NT2/D1 (cell line): ENCODE measurements at regions not wholly inside any gene's neighbourhood (a gene's known extent, or its start where the extent isn't known, plus 50 kb on each side); places are given as distances from the start of the nearest gene placed in this dataset.

Experiments used
- DNase-seq: peaks from one replicate; pipeline ENCODE4 v3.0.0-alpha.2; 2011; ENCODE audit warnings: low read depth, low spot score
- H3K27me3 ChIP-seq: 2 replicates; pipeline ENCODE4 v1.6.0; 2011; ENCODE audit warnings: mild to moderate bottlenecking; ENCODE audit not compliant: insufficient read length, insufficient read depth
- H3K36me3 ChIP-seq: 2 replicates; pipeline ENCODE4 v1.6.1; 2011; ENCODE audit warnings: mild to moderate bottlenecking, low read length, mixed read lengths; ENCODE audit not compliant: insufficient read depth, insufficient read length
- H3K4me1 ChIP-seq: 2 replicates; pipeline ENCODE4 v1.5.1; 2011; ENCODE audit not compliant: insufficient read depth, insufficient read length
- H3K4me3 ChIP-seq: 2 replicates; pipeline ENCODE4 v1.5.1; 2011; ENCODE audit warnings: low read depth; ENCODE audit not compliant: insufficient read length
- H3K9ac ChIP-seq: 2 replicates; pipeline ENCODE4 v1.6.0; 2011; ENCODE audit warnings: low read depth; ENCODE audit not compliant: insufficient read length
- H3K9me3 ChIP-seq: 2 replicates; pipeline ENCODE4 v1.5.1; 2011; ENCODE audit warnings: mild to moderate bottlenecking, low read length; ENCODE audit not compliant: insufficient read depth
- SUZ12 ChIP-seq: IDR thresholded peaks from 2 replicates; pipeline ENCODE4 v1.6.1; 2011; ENCODE audit not compliant: insufficient read length, insufficient read depth; ENCODE audit errors: extremely low read depth
- YY1 ChIP-seq: IDR thresholded peaks from 2 replicates; pipeline ENCODE4 v1.6.1; 2011; ENCODE audit not compliant: insufficient read length, insufficient read depth
- ZNF274 ChIP-seq: IDR thresholded peaks from 2 replicates; pipeline ENCODE4 v1.6.1; 2011; ENCODE audit warnings: mild to moderate bottlenecking, low read depth, low read length

DNA sequence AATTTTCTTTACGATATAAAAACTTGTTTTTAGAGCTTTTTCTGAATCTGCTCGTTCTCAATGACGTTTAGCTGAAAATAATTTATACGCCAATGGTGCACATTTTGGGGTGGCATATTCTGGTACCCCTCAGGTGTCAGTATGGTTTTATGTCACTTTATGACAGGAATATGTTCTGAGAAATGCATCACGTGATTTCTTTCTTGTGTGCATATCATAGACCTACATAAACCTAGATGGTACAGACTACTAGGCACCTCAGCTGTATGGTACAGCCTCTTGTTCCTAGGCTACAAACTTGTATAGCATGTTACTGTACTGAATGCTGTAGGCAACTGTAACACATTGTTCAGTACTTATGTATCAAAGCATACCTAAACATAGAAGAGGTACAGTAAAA is 68.2 kb downstream of the TMEM17 start:
- Histone ChIP-seq H3K9me3 (no peaks in the 10 kb centered on the region), H3K4me3 (no peak overlapping the region), H3K9ac (no peak overlapping the region), H3K27me3 (no peaks in the 10 kb centered on the region), H3K4me1 (no peaks in the 10 kb centered on the region), H3K36me3 (no peaks in the 10 kb centered on the region)
- no peak for DNase-seq
- TF ChIP-seq SUZ12 (no peak), YY1 (no peak), ZNF274 (no peak)

DNA sequence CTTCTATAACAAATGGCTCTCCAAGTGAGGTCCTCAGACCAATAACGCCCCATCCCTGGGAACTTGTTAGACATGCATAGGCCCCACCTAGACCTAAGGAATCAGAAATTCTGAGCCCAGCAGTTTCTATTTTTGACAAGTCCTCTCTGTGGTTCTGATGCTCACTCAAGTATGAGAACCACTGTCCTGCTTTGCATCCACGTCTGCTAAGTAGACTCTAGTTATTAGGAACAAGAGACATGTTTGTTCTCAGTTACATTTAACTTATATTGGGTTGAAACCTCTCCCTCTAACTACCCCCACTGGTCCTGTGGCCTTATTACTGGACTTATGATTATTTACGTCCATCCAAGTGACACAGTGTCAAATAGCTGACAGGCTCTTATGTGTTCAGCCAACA is 70.3 kb downstream of the TMEM17 start:
- H3K9me3 ChIP-seq, result no peaks in the 10 kb centered on the region
- no peaks in the 10 kb centered on the region for H3K4me1 ChIP-seq
- TF ChIP-seq ZNF274 (no peak), SUZ12 (no peak), YY1 (no peak)
- H3K27me3 ChIP-seq, result no peaks in the 10 kb centered on the region
- no peak for DNase-seq
- H3K9ac ChIP-seq, result no peak overlapping the region
- no peak overlapping the region for H3K4me3 ChIP-seq
- no peaks in the 10 kb centered on the region for H3K36me3 ChIP-seq

DNA sequence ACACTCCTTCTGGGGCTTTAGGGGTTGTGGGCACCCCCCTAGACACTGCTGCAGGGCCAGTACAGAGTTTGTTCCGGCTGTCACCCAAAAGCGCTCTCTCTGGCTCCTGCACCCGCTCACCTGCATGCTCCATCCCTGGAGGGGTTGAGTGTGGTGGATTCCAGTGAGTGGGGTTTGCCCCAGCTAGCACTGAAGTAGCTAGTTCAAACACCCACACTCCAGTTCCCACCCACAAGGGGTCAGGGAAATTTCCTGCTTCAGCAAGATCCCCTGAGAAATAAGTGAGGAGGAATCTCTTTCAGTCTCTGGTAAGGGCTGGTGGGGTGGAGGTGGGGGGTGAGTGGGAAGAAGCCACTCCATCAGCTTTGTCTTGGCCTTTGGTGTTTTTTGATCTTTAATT is 73.6 kb downstream of the TMEM17 start:
- TF ChIP-seq SUZ12 (no peak), YY1 (no peak), ZNF274 (no peak)
- Histone ChIP-seq H3K4me1 (no peaks in the 10 kb centered on the region), H3K36me3 (no peaks in the 10 kb centered on the region), H3K27me3 (no peaks in the 10 kb centered on the region), H3K4me3 (no peak overlapping the region), H3K9ac (no peak overlapping the region), H3K9me3 (no peaks in the 10 kb centered on the region; the same call in 1 of the 2 replicates)
- no peak for DNase-seq

DNA sequence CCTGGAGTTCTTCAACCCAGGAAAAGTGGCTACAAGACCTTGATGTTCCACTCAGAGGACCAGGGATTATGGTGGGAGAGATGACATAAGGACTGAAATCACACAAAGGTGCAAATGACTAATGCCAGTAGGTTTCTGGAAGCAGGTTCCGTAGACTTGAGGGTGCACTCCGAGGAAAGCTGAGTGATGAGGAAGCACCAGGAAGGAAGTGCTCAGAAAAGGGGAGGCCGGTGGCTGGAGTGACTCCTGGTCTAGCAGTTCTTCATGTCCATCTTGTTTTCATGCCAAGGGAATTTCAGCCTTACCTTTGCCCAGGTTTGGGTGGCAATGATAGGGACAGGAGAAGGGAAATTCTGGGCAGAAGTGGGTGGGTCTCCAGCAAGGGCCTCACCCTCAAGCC is 74.5 kb downstream of the TMEM17 start:
- Histone ChIP-seq H3K9ac (no peak overlapping the region), H3K4me3 (no peak overlapping the region), H3K36me3 (no peaks in the 10 kb centered on the region), H3K27me3 (no peaks in the 10 kb centered on the region), H3K9me3 (no peaks in the 10 kb centered on the region; the same call in 1 of the 2 replicates), H3K4me1 (no peaks in the 10 kb centered on the region)
- TF ChIP-seq SUZ12 (no peak), ZNF274 (no peak), YY1 (no peak)
- no peak for DNase-seq

DNA sequence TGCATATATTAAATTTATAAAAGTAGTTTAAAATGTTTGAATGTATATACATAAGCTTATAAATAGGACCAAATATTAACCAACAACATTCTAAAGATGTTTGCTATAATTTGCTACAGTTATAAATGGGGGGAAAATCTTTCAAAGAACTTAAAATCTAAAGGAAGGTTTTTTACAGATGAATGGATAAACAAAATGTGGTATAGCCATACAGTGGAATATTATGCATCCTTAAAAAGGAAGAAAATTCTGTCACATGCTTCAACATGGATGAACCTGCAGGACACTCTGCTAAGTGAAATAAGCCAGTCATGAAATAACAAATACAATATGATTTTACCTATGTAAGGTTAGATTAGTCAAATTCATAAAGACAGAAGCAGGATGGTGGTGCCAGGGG is 75.8 kb downstream of the TMEM17 start:
- no peak for TF ChIP-seq YY1
- TF ChIP-seq ZNF274, result no peak
- no peak for TF ChIP-seq SUZ12
- Histone ChIP-seq H3K36me3 (no peaks in the 10 kb centered on the region), H3K9me3 (no peaks in the 10 kb centered on the region; the same call in 1 of the 2 replicates), H3K4me3 (no peak overlapping the region), H3K9ac (no peak overlapping the region), H3K27me3 (no peaks in the 10 kb centered on the region), H3K4me1 (no peaks in the 10 kb centered on the region)
- no peak for DNase-seq

GRCh38 chr2:62427146-62427545 is 78.8 kb downstream of the TMEM17 start:
- TF ChIP-seq ZNF274 (no peak), YY1 (no peak), SUZ12 (no peak)
- no peaks in the 10 kb centered on the region for H3K4me1 ChIP-seq
- H3K36me3 ChIP-seq, result no peaks in the 10 kb centered on the region
- no peak overlapping the region for H3K4me3 ChIP-seq
- H3K9ac ChIP-seq, result no peak overlapping the region
- H3K27me3 ChIP-seq, result no peaks in the 10 kb centered on the region
- no peaks in the 10 kb centered on the region; the same call in 1 of the 2 replicates for H3K9me3 ChIP-seq
- no peak for DNase-seq

DNA sequence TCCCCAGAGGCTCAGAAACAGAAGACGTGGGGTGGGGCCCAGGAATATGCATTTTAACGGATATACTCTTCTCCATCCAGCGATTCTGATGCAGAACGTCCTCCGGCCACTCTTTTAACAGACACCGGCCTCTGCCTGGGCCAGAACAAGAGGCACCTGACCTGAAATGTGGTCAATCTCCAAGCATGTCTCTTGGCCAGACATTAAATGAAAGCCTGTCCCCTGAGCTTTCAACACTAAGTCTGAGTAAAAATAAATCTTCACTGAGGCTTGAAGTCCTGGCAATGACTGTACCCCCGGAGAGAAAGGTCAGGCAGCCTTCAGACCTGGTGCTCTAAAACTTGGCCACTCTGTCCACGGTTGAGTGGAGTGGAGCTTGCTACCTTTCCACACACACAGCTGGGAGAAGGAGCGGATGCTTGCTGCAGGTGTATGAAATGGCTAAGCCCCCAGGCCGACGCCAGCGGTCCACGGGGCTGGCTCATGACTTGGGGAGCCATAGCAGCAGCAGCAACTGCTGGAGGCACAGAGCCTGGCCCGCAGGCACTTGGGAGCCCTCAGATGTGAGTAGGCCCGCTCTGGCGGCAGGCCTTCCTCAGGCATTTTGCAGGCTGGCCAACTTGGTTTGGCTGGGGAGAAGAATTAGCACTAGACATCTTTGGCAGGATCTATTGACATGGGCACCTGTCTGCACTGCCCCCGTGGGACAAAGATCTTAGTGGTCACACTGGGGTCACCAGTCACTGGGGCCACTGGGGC is 79.7 kb downstream of the TMEM17 start:
- DNase-seq, result no peak
- Histone ChIP-seq H3K9ac (no peak overlapping the region), H3K27me3 (no peaks in the 10 kb centered on the region), H3K9me3 (no peaks in the 10 kb centered on the region; the same call in 1 of the 2 replicates), H3K4me3 (no peak overlapping the region), H3K36me3 (no peaks in the 10 kb centered on the region), H3K4me1 (no peaks in the 10 kb centered on the region)
- no peak for TF ChIP-seq SUZ12
- no peak for TF ChIP-seq YY1
- no peak for TF ChIP-seq ZNF274
